GM19452 (cell line): ENCODE measurements at regions not wholly inside any gene's neighbourhood (a gene's known extent, or its start where the extent isn't known, plus 50 kb on each side); places are given as distances from the start of the nearest gene placed in this dataset.
"Not testable (repeated sequence)": the region's sequence is repeated elsewhere in the genome, so short reads cannot be mapped to it uniquely, and the experiment has no call there.

Experiments
- ATAC-seq: cut with Tn5 transposase; IDR thresholded peaks from one replicate; pipeline ENCODE4 v1.9.1; 2021; ENCODE audit not compliant: unreplicated experiment

DNA sequence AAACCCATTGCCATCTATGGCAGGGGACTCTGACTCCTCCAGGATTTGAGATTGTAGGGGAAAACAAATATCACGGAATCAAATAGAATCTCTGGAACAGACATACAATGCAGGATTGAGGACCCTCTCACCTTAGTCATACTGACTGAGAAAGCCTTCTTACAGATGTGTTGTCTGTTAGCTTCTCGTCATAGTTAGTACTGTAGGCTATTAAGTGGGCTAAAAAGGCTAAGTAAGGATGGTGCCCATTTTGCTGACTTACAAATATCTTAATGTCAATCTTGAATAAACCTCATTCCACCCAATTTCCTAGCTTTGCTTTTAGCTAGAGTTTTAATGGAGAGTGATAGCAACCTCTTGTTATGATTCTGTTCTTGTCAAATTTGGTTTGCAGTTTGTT, 352.4 kb downstream of the QKI start:
- no peak for ATAC-seq

- ATAC-seq = no peak
Measured at GRCh38 chr6:163765335-163765734, 350.8 kb downstream of the QKI start.

GRCh38 chr6:163764565-163764964, 350.0 kb downstream of the QKI start:
- no peak for ATAC-seq

GRCh38 chr6:163761481-163761880, 347.0 kb downstream of the QKI start:
- no peak for ATAC-seq

DNA sequence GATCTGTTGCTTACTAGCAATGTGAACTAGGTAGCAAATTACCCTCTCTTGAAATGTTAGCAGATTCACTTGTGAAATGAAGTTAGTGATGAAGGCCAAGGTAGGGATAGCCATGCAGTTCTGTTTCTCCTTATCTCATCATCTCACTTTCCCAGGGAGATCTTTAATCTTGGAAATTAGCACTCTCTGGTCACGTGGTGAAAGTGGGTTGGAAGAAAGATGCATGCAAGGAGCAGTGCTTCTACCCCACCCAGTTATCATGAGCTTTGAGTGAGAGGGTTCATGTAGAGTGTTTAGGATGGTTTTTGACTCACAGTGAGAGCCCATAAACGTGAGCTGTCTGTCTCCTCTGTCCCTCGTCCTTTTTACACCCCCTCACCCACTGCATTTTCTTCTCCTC, 346.3 kb downstream of the QKI start:
- no peak for ATAC-seq

- ATAC-seq = no peak
Measured at GRCh38 chr6:163759542-163759941, 345.0 kb downstream of the QKI start.

DNA sequence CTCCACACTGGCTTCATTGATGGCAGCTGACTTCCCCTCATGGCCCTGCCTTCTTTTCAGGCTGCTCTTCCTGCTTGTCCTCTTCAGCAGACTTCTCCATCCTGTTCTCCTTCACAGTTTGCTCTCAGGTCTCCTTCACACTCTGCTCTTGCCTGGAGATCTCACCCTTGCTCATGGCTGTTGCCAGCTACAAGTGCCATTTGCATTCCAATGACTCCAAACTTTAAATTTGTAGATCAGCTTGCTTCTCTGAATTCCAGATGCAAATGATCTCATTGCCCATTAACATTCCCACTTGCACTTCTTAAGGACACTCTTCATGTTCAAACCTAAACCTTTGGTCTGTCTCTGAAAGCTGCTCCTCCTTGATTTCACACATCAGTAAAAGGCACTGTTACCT, 343.0 kb downstream of the QKI start:
- no peak for ATAC-seq

GRCh38 chr6:163756079-163756478, 341.6 kb downstream of the QKI start:
- peak; percentile 100 for ATAC-seq

GRCh38 chr6:163754866-163755265, 340.3 kb downstream of the QKI start:
- ATAC-seq = no peak

GRCh38 chr6:163753430-163753829, 338.9 kb downstream of the QKI start:
- no peak for ATAC-seq

DNA sequence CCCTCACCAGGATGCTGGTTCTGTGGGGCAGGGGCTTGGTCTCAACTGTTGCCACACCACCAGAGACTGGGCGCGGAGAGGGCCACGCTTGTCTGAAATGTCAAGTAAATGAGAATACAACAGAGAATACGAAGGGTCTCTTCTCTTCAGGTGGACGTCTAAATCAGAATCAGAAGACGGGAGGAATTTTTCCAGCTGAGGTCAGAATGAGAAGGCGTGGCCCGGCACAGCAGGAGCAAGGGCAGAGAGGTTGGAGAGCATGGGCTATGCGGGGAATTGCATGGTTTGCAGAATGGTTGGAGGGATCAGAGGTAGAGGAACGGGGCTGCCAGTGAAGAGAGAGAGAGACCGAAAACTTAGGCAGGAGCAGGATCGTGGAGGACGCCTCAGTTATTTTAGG, 337.9 kb downstream of the QKI start:
- ATAC-seq = no peak

- ATAC-seq = peak; percentile 34
Measured at GRCh38 chr6:163751032-163751525, 336.6 kb downstream of the QKI start.

- ATAC-seq = peak; percentile 52
Measured at GRCh38 chr6:163750431-163751031, 336.0 kb downstream of the QKI start.

- ATAC-seq = no peak
Measured at GRCh38 chr6:163748886-163749285, 334.4 kb downstream of the QKI start.

DNA sequence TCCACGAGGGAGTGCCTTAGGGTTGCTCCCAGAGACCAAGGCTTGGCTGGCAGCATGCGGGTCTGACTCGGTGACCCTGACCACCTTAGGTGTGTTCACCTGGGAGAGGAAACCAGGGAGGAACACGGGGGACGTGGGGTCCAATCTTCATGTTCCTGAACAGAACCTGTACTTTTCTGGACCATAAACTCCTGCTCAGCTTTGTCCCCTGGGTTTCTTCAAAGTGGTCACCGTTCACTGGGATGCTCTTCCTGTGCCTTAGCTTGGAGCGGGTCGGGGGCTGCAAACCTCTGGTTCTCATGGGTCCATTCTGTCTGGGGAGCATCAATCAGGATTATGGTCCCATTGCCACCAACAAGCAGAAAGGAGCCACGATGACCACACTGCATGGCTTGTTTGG, 333.5 kb downstream of the QKI start:
- no peak for ATAC-seq

DNA sequence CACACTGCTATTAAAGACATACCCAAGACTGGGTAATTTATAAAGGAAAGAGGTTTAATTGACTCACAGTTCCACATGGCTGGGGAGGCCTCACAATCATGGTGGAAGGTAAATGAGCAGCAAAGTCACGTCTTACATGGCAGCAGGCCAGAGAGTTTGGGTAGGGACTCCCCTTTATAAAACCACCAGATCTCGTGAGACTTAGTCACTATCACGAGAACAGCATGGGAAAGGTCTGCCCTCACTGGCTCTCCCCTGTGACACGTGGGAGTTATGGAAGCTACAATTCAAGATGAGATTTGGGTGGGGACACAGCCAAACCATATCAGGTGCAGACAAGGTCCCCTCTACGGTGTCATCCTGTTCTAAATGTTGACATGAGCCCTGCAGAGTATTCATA, 332.5 kb downstream of the QKI start:
- not testable (repeated sequence) for ATAC-seq

- ATAC-seq = no peak
Measured at GRCh38 chr6:163745536-163746400, 331.2 kb downstream of the QKI start.

GRCh38 chr6:163744256-163744925, 329.9 kb downstream of the QKI start:
- ATAC-seq = no peak

DNA sequence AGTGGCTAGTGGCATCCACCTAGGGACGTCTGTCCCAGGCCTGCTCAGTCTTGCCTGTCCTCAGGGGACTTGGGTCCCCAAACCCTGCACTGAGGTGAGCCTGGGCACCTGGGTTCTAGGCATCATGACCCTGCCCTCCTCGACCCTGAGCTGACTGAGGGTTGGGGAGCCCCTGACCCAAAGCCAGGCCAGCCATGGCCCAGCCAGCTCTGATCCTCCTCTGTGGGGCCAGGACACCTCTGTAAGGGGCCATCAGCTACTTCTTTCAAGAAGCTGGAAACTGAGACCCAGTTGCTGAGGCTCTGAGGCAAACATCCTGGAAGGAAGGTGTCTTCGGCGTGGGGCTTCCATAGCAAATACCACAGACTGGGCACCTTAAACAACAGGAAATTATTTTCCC, 329.3 kb downstream of the QKI start:
- ATAC-seq = no peak

- ATAC-seq = no peak
Measured at GRCh38 chr6:163741743-163742363, 327.3 kb downstream of the QKI start.

DNA sequence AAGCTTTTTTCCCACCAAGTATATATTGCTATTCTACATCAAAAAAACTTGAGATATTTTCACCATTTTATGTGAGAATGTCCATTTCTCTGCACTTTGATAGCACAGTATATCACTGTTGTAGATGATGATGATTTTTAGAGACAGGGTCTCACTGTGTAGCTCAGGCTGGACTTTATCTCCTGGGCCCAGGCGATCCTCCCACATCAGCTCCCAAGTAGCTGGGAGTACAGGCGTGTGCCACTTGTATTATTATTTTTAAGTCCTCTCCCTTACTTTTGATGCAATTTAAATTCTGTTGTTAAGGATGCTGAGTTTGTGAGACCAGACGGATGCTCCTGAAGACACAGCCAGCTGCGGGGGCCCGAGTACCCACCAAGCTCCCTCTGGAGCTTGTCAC, 326.8 kb downstream of the QKI start:
- ATAC-seq = no peak
